ENCODE measurements at regions not wholly inside any gene's neighbourhood (a gene's known extent, or its start where the extent isn't known, plus 50 kb on each side); places are given as distances from the start of the nearest gene placed in this dataset.

DNA sequence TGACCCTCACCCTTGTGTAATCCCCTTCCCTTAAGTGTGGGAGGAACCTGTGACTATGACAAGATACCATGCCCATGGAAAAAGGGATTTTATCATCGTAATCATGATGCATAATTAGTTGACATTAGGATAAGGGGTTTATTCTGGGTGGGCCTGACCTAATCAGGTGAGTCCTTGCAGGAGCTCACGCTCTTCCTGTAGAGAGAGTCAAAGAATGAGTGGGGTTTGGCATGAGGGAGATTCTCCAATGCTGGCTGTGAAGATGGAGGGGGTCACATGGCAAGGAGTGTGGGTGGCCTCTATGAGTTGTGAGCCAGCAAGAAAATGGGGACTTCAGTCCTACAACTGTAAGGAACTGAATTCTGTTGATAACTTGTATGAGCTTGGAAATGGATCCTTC, 342.0 kb upstream of the TSHZ2 start:
- Histone ChIP-seq H3K9ac (ENCODE audit: low read depth, low read length) (no peak overlapping the region), H3K4me2 (ENCODE audit: insufficient read depth, low read length) (no peak overlapping the region), H2AFZ (ENCODE audit: low read depth, low read length) (no peak overlapping the region), H3K27ac (ENCODE audit: low read length) (no peak overlapping the region), H3K36me3 (ENCODE audit: insufficient read depth, low read length) (no peaks in the 10 kb centered on the region), H3K27me3 (ENCODE audit: insufficient read depth, low read length, poor library complexity) (peaks cover 4% of the 10 kb centered on the region), H3K4me3 (ENCODE audit: low read depth in 1 of 2, low read length in 2 of 2) (no peak overlapping the region), H3K79me2 (ENCODE audit: insufficient read depth, low read length) (no peaks in the 10 kb centered on the region), H3K4me1 (ENCODE audit: insufficient read depth, low read length) (no peaks in the 10 kb centered on the region), H3K9me3 (ENCODE audit: insufficient read depth, low read length, severe bottlenecking) (peaks cover 3% of the 10 kb centered on the region), H4K20me1 (ENCODE audit: insufficient read depth, low read length) (no peaks in the 10 kb centered on the region)
- TF ChIP-seq, protein P1, sequence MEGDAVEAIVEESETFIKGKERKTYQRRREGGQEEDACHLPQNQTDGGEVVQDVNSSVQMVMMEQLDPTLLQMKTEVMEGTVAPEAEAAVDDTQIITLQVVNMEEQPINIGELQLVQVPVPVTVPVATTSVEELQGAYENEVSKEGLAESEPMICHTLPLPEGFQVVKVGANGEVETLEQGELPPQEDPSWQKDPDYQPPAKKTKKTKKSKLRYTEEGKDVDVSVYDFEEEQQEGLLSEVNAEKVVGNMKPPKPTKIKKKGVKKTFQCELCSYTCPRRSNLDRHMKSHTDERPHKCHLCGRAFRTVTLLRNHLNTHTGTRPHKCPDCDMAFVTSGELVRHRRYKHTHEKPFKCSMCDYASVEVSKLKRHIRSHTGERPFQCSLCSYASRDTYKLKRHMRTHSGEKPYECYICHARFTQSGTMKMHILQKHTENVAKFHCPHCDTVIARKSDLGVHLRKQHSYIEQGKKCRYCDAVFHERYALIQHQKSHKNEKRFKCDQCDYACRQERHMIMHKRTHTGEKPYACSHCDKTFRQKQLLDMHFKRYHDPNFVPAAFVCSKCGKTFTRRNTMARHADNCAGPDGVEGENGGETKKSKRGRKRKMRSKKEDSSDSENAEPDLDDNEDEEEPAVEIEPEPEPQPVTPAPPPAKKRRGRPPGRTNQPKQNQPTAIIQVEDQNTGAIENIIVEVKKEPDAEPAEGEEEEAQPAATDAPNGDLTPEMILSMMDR (IDR thresholded peaks at IDR 0.05; ENCODE audit: borderline replicate concordance, extremely low read depth, low read length, poor library complexity, severe bottlenecking), result no peak
- no peak for TF ChIP-seq EZH2 (IDR thresholded peaks at IDR 0.05; ENCODE audit: borderline replicate concordance, low read depth, low read length, severe bottlenecking)
- ATAC-seq (ENCODE audit: insufficient read depth, low read depth), result no peak
- DNase-seq, result no peak

DNA sequence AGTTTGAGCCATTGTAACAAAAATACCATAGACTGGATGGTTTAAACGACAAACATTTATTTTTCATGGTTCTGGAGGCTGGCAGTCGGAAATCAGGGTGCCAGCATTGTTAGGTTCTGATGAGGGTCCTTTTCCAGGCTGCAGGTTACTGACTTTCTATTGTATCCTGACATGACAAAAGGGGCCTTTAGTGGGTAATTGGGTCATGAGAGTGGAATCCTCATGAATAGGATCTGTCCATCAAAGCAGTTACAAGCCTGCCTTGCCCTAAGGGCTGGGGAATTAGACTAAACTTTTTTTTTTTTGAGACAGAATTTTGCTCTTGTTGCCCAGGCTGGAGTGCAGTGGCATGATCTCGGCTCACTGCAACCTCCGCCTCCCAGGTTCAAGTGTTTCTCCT, 347.9 kb upstream of the TSHZ2 start:
- Histone ChIP-seq H3K9ac (ENCODE audit: low read depth, low read length) (no peak overlapping the region), H3K27me3 (ENCODE audit: insufficient read depth, low read length, poor library complexity) (no peaks in the 10 kb centered on the region), H3K4me3 (ENCODE audit: low read depth in 1 of 2, low read length in 2 of 2) (no peak overlapping the region), H3K4me2 (ENCODE audit: insufficient read depth, low read length) (no peak overlapping the region), H3K4me1 (ENCODE audit: insufficient read depth, low read length) (no peaks in the 10 kb centered on the region), H3K36me3 (ENCODE audit: insufficient read depth, low read length) (no peaks in the 10 kb centered on the region), H2AFZ (ENCODE audit: low read depth, low read length) (no peak overlapping the region), H3K79me2 (ENCODE audit: insufficient read depth, low read length) (no peaks in the 10 kb centered on the region), H4K20me1 (ENCODE audit: insufficient read depth, low read length) (no peaks in the 10 kb centered on the region), H3K9me3 (ENCODE audit: insufficient read depth, low read length, severe bottlenecking) (no peaks in the 10 kb centered on the region), H3K27ac (ENCODE audit: low read length) (no peak overlapping the region)
- no peak for ATAC-seq (ENCODE audit: insufficient read depth, low read depth)
- TF ChIP-seq, protein P1 (IDR thresholded peaks at IDR 0.05; ENCODE audit: borderline replicate concordance, extremely low read depth, low read length, poor library complexity, severe bottlenecking), result no peak
- TF ChIP-seq EZH2 (IDR thresholded peaks at IDR 0.05; ENCODE audit: borderline replicate concordance, low read depth, low read length, severe bottlenecking), result no peak
- DNase-seq, result no peak

DNA sequence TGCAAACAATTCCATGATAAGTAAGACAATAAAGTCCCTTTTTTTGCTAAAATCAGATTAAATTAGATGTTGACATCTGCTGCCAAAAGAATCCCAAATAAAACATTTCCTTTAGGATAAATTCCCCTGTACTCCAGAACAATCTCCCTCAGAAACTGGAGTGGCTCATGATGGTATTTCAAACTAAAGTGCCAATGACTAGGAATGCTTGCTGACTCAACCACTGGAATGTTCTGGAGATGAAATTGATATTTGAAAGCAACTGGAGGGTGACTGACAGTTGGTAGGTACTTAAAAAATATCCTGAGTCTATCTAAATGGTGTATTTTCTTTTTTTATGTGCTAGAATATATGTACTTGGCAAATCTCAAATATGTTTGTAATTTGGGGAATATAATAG, 350.1 kb upstream of the TSHZ2 start:
- H4K20me1 ChIP-seq (ENCODE audit: insufficient read depth, low read length), result no peaks in the 10 kb centered on the region
- H3K36me3 ChIP-seq (ENCODE audit: insufficient read depth, low read length), result no peaks in the 10 kb centered on the region
- no peak overlapping the region for H3K4me3 ChIP-seq (ENCODE audit: low read depth in 1 of 2, low read length in 2 of 2)
- no peak for ATAC-seq (ENCODE audit: insufficient read depth, low read depth)
- H3K27ac ChIP-seq (ENCODE audit: low read length), result no peak overlapping the region
- TF ChIP-seq, protein P1 (IDR thresholded peaks at IDR 0.05; ENCODE audit: borderline replicate concordance, extremely low read depth, low read length, poor library complexity, severe bottlenecking), result no peak
- TF ChIP-seq EZH2 (IDR thresholded peaks at IDR 0.05; ENCODE audit: borderline replicate concordance, low read depth, low read length, severe bottlenecking), result no peak
- no peak overlapping the region for H2AFZ ChIP-seq (ENCODE audit: low read depth, low read length)
- no peak overlapping the region for H3K4me2 ChIP-seq (ENCODE audit: insufficient read depth, low read length)
- H3K9me3 ChIP-seq (ENCODE audit: insufficient read depth, low read length, severe bottlenecking), result no peaks in the 10 kb centered on the region
- no peak overlapping the region for H3K9ac ChIP-seq (ENCODE audit: low read depth, low read length)
- peaks cover 4% of the 10 kb centered on the region for H3K27me3 ChIP-seq (ENCODE audit: insufficient read depth, low read length, poor library complexity)
- H3K4me1 ChIP-seq (ENCODE audit: insufficient read depth, low read length), result no peaks in the 10 kb centered on the region
- H3K79me2 ChIP-seq (ENCODE audit: insufficient read depth, low read length), result no peaks in the 10 kb centered on the region
- no peak for DNase-seq

DNA sequence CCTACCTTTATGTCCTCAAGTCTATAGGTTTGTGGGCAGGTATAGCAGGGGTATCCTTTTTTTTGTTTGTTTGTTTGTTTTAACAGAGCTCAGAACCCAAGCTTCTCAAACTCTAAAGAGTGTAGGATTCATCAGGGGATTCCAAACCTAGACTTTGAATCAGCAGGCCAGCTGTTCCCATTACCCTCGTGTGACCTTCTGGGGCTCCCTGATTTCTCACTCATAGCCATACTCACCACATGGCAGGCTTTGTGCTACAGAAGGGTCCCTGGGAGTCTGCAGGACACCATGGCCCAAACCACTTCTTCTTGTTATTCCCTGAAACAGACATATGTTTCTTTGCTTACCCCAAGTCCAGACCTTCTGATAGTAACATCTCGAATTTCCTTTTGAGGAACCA, 350.8 kb upstream of the TSHZ2 start:
- no peak overlapping the region for H3K4me3 ChIP-seq (ENCODE audit: low read depth in 1 of 2, low read length in 2 of 2)
- H3K4me1 ChIP-seq (ENCODE audit: insufficient read depth, low read length), result no peaks in the 10 kb centered on the region
- no peaks in the 10 kb centered on the region for H4K20me1 ChIP-seq (ENCODE audit: insufficient read depth, low read length)
- H3K4me2 ChIP-seq (ENCODE audit: insufficient read depth, low read length), result no peak overlapping the region
- peaks cover 8% of the 10 kb centered on the region for H3K27me3 ChIP-seq (ENCODE audit: insufficient read depth, low read length, poor library complexity)
- H3K27ac ChIP-seq (ENCODE audit: low read length), result no peak overlapping the region
- no peak for ATAC-seq (ENCODE audit: insufficient read depth, low read depth)
- H2AFZ ChIP-seq (ENCODE audit: low read depth, low read length), result no peak overlapping the region
- no peak overlapping the region for H3K9ac ChIP-seq (ENCODE audit: low read depth, low read length)
- H3K36me3 ChIP-seq (ENCODE audit: insufficient read depth, low read length), result no peaks in the 10 kb centered on the region
- no peaks in the 10 kb centered on the region for H3K9me3 ChIP-seq (ENCODE audit: insufficient read depth, low read length, severe bottlenecking)
- H3K79me2 ChIP-seq (ENCODE audit: insufficient read depth, low read length), result no peaks in the 10 kb centered on the region
- no peak for TF ChIP-seq EZH2 (IDR thresholded peaks at IDR 0.05; ENCODE audit: borderline replicate concordance, low read depth, low read length, severe bottlenecking)
- TF ChIP-seq, protein P1 (IDR thresholded peaks at IDR 0.05; ENCODE audit: borderline replicate concordance, extremely low read depth, low read length, poor library complexity, severe bottlenecking), result no peak
- no peak for DNase-seq
